ENCODE measurements at regions not wholly inside any gene's neighbourhood (a gene's known extent, or its start where the extent isn't known, plus 50 kb on each side); places are given as distances from the start of the nearest gene placed in this dataset.

DNA sequence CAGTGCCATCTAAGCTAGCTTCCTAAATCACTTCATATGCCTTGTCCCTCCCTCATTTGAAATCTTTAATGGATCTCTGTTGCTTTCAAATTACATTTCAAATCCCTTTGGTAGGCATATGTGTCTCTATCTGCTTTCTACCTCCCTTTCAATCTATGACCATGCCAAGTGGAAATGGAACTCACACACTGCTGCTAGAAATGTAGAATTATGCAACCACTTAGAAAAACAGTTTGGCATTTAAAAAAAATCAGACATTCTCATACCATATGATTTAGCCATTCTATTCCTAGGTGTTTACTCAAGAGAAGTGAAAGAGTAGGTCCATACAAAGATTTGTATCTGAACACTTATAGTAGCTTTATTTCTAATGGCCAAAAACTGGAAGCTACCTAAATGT is 413.5 kb upstream of the INTU start:
- TF ChIP-seq, protein P1, sequence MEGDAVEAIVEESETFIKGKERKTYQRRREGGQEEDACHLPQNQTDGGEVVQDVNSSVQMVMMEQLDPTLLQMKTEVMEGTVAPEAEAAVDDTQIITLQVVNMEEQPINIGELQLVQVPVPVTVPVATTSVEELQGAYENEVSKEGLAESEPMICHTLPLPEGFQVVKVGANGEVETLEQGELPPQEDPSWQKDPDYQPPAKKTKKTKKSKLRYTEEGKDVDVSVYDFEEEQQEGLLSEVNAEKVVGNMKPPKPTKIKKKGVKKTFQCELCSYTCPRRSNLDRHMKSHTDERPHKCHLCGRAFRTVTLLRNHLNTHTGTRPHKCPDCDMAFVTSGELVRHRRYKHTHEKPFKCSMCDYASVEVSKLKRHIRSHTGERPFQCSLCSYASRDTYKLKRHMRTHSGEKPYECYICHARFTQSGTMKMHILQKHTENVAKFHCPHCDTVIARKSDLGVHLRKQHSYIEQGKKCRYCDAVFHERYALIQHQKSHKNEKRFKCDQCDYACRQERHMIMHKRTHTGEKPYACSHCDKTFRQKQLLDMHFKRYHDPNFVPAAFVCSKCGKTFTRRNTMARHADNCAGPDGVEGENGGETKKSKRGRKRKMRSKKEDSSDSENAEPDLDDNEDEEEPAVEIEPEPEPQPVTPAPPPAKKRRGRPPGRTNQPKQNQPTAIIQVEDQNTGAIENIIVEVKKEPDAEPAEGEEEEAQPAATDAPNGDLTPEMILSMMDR (IDR thresholded peaks at IDR 0.05) = no peak

- TF ChIP-seq, protein P1 (IDR thresholded peaks at IDR 0.05) = no peak
These were observed 408.2 kb upstream of the INTU start for GRCh38 chr4:127224556-127224955.

- TF ChIP-seq, protein P1 (IDR thresholded peaks at IDR 0.05) = no peak
These were observed 402.7 kb upstream of the INTU start for GRCh38 chr4:127229855-127230608.

- TF ChIP-seq, protein P1 (IDR thresholded peaks at IDR 0.05) = no peak
These were observed 395.9 kb upstream of the INTU start for GRCh38 chr4:127236889-127237288.

DNA sequence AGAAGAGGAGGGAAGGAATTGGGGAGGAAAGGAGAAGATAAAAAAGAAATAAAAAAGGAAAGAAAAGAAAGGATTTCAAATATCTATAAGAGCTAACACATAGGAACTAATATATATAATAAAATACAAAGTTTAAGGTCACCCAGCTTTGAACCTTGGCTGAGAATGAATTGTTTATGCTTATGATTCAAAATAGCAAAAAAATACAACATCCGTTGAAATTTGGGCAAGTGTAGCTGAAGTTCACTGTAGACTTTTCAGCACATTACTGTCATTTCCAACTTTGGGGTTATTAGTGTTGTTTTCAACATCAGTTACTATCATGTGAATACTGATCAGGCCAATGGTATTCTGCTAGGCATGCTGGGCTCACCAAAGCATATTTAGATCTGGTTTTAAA is 395.2 kb upstream of the INTU start:
- TF ChIP-seq, protein P1 (IDR thresholded peaks at IDR 0.05) = no peak

GRCh38 chr4:127238956-127239475 is 393.7 kb upstream of the INTU start:
- TF ChIP-seq, protein P1 (IDR thresholded peaks at IDR 0.05) = no peak

DNA sequence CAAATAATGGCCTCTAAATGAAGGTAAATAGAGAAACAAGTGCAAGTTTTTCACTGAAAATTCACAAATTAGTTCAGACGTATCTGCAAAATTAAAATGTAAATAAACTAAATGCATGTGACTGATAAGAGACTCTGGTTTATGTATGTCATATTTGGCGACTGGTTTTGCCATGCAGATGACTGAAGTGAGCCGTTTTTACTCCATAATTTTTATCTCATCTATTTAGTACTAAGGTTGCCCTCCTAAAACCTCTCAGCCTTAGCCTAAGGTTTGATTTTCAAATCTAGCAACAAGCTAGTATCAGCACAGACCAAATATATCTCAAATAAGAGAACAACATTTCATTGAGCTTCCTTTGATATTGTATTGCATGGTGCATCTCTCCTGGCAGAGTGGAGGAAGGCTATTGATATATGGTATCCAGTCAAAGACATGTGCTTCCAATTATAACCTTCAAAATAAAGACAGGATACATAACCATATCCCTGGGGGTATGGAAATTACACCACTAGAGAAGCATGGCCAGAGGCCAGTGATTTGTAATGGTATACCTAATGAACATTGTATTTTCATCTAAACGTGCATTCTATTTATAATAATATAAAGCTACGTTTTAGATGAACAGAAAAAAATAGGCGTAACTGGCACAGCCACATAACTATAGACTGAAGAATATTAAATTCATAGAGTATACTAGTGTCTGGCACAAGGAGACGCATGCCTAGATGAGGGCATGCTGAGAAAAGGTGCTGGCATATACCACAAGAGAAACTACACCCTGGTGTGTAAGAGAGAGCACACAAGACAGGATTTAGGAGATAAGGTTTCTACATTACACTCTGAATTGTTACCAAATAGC is 392.6 kb upstream of the INTU start:
- TF ChIP-seq, protein P1 (IDR thresholded peaks at IDR 0.05) = no peak
